T follicular helper cell (primary cell): ENCODE measurements at regions not wholly inside any gene's neighbourhood (a gene's known extent, or its start where the extent isn't known, plus 50 kb on each side); places are given as distances from the start of the nearest gene placed in this dataset.

Source experiments
- DNase-seq: peaks from one replicate; pipeline ENCODE4 v3.0.0-alpha.2; 2020; ENCODE audit warnings: low read depth

- DNase-seq: no peak
These were observed 469.6 kb downstream of the NPHP4 start for GRCh38 chr1:5522531-5523145.

GRCh38 chr1:5519366-5520135 lies 472.7 kb downstream of the NPHP4 start:
- DNase-seq: no peak

DNA sequence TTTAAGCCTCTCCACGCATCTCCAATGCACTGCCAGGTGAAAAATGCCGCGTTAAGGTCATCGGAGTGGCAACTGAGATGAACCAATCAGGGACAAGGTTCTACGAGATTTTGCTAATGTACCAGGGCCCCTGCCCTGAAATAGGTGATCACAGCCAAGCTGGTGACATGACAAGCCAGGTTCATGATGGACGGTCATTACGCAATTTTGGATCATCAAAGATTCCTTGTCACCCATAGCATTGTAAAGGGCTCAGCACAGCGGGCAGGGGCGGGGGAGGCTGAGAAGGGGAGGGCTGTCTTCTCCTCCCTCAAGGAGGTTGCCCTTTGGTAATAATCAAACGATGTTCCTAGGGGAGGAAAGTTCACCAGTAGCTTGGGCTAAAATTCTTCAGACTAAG lies 475.5 kb downstream of the NPHP4 start:
- no peak for DNase-seq

DNA sequence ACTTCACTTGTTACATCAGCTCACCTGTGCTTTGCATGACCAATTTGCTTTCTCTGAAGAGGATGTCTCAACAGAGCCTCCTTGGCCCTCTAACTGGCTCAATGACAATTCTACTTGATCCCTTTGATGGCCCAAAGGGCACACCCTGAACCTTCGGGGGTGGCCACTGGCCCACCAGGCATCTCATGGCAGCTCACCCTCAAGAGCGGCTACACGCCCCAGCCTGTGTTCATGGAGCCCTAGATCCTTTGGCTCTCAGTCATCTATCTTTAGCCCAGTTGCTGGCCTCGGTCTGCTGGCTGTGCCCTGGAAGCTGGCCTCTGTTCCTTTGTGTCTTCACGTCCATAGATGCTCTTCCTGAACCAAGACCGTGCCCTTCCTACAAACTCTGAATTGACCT lies 476.7 kb downstream of the NPHP4 start:
- no peak for DNase-seq

GRCh38 chr1:5514527-5515183 lies 477.6 kb downstream of the NPHP4 start:
- peak; percentile 45 for DNase-seq

- DNase-seq: no peak
These were observed 478.2 kb downstream of the NPHP4 start for GRCh38 chr1:5513846-5514526.

DNA sequence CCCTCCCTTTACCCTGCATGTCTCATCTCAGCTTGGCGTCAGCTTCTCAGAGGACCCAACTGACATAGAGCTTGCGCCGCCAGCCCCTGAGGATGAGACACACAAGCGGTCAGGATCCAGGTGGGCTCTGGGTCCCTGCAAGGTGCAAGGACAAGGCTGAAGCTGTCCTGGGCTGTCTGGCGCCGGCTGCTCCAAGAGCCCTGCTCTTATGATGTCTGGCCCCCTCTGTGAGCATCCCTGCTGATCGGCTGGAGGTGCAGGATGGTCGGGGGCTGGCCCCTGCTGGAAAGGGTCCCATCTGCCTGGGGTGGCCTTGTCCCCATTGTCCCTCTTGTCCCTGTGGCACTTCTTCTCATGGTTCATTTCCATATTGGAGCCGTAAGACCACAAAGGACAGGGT lies 479.0 kb downstream of the NPHP4 start:
- no peak for DNase-seq

DNA sequence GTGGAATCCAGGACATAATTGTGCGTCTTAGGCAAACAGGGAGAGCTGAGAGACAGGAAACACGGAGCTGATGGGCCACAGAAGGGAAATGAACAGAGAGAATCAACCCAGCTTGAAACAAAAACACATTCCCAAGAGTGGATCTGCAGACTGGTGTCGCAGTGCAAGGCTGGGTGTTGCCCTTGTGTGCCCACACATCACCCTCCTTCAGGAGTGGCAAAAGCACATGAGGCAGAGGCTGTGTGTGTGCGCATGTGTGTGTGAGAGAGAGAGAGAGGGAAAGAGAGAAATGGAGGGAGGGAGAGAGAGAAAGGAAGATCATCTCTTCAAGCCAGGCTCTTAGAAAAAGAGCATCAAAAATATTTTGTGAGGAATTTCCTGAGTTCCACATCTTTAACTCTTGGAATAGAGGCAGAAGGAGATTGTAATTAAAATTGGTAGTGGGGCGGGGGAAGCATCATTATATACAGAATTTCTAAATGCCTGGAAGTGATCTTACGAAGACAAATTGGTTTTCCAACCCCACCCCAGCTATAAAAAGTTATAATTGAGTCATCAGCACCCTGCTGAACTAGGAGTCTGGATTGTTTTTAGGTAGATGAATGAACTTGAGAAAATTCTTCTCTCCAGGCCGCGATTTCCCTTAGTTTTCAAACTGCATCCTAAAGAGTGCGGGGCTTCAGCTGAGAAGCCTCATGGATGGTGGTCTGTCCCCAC lies 480.7 kb downstream of the NPHP4 start:
- no peak for DNase-seq

GRCh38 chr1:5509664-5510452 lies 482.4 kb downstream of the NPHP4 start:
- DNase-seq: peak; percentile 58

DNA sequence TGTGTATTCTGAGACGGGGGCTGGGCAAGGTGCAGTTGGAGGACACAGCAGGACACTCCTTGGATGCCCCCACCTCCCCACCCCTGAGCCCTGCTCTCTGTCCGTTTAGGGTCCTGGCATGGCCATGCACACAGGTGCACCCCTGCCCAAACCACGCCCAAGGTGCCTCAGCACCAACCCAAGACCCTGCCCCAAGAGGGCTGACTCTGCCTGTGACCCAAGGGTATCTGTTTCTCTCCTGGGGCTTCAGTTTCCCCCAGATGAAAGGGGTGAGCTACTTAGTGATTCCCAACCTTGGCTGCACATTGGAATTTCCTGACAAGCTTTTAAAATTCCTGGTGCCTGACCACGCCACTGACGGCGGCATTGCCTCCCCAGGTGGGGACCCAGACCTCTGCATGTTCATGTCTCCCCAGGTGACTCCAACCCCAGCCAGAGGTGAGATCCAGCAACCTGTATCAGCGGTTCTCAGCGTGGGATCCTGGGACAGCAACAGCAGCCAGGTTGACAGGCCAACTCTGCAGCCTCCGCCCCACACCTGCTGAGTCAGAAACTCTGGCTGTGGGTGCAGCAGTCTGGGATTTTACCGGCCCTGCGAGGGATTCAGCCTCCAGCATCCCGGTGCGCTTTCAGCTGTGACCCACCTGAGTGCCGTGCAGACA lies 483.4 kb downstream of the NPHP4 start:
- no peak for DNase-seq

- DNase-seq: no peak
These were observed 484.9 kb downstream of the NPHP4 start for GRCh38 chr1:5507340-5507739.

GRCh38 chr1:5506634-5507033 lies 485.6 kb downstream of the NPHP4 start:
- DNase-seq: no peak

- DNase-seq: no peak
These were observed 486.3 kb downstream of the NPHP4 start for GRCh38 chr1:5505944-5506343.

- no peak for DNase-seq
These were observed 487.9 kb downstream of the NPHP4 start for GRCh38 chr1:5504364-5504740.

DNA sequence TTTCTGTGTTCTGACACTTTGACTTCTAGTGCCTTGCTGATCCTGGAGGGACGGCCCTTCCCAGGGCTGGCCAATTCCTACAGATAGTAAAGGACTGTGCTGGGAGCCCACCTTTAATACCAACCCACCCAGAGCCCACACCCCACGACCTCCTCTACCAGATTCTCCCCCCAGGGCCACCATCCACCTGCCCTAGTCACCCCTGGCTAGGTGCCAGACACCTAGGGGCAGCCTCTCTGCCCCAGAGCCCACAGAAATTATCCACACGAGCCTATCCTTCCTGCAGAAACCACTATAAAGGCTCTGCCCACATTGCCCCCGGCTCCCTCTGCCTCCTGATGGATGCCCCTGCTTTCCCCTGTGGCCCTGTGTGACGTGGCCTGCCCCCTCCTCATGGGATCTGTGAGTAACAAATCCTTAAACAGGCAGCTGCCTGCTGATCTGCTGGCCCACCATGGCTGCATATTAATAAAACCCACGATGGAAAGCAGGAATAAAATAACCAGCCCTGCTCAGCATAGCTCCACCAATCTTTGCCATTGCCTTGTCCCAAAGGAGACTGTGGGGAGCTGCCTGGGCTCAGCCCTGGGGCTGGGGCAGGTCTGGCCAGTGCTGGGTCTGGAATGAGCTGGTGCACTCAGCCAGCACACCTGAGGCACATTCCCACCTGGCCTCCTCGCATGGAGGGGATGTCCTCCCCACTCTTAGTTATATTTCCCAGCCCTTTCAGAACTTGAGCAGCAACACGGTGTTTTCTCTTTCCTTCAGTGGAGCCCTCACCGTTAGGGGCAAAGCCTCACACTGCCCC lies 488.5 kb downstream of the NPHP4 start:
- no peak for DNase-seq

GRCh38 chr1:5502311-5503194 lies 489.7 kb downstream of the NPHP4 start:
- no peak for DNase-seq

DNA sequence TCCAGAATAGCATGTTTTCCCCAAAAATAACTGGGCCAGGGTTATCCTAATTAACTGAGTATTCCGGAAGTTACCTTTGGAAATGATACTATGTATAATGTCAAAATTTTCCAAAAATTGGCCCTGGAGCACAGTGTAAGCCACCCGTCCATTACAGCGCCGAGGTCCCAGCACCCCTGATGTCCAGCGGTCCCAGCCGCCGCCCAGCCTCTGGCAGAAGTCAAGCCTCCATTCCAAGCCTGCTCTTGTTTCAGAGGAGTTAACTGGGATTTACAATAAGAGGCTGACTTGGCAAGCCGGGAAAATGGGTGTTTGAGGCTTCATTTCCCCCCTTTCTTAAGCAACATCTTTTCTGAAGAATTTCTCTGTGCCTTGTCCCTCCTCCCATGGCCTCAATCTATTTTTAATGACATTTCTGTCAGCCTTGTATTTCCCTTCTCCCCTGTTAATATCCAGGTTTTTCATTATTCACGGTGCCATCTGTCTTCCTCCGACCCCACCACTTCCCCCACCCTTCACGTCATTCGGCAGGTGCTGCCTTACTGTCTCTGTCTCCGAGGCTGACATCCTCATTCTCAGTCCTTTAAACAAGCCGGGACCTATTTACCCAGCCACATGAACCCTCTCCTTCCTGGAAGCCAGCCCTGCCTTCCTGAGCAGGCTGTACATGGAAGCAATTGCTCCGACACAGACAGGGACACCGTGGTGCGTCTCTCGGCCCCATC lies 490.9 kb downstream of the NPHP4 start:
- DNase-seq: no peak

DNA sequence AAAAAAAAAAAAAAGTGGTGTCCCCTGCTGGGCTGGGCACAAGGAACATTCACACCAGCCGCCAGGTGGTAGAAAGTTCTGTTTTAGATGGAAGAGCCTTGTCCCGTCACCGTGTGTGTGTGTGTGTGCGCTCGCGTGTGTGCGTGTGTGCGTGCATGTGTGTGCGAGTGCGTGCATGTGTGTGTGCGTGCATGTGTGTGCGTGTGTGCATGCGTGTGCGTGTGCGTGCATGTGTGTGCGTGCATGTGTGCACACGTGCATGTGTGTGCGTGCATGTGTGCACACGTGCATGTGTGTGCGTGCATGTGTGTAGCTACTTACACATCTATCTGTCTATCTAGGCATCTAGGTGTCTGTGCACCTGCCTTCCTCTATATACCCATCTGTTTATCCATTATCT lies 491.7 kb downstream of the NPHP4 start:
- DNase-seq: no peak
